ENCODE measurements at regions not wholly inside any gene's neighbourhood (a gene's known extent, or its start where the extent isn't known, plus 50 kb on each side); places are given as distances from the start of the nearest gene placed in this dataset.

DNA sequence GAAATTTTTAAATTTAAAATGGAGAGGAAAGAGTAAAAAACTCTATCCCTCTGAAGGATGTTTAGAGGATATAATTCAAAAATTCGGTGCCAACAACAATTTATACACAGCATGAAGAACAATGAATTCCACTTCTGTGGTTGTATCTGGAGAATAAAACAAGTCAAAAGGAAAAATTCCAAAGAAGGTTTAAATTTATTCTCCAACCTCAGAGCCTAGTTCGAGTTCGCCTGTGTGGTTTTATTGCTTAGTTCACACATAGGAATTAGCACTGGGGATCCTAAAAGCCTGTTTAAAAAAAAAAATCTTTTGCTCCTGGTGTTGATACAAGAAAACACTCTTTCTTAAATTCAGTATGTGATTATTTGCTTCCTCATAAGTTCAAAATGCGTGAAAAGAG lies 79.2 kb downstream of the LLPH start:
- POLR2A ChIA-PET, result no interaction called here
- no peak overlapping the region for H3K27ac ChIP-seq (ENCODE audit: low read depth, low read length)
- H3K9me3 ChIP-seq (ENCODE audit: control insufficient read depth in 1 of 2, insufficient read depth in 1 of 2, low read depth in 1 of 2, low read length in 2 of 2), result no peaks in the 10 kb centered on the region
- H3K36me3 ChIP-seq (ENCODE audit: control insufficient read depth in 1 of 2, insufficient read depth in 2 of 2, low read length in 2 of 2), result no peaks in the 10 kb centered on the region
- H3K9ac ChIP-seq (ENCODE audit: low read length), result no peak overlapping the region
- no peaks in the 10 kb centered on the region for H3K27me3 ChIP-seq (ENCODE audit: insufficient read depth, low read length)
- no peaks in the 10 kb centered on the region for H4K20me1 ChIP-seq (ENCODE audit: insufficient read depth)
- H3K4me1 ChIP-seq (ENCODE audit: control insufficient read depth in 1 of 2, insufficient read depth in 2 of 2, low read length in 2 of 2), result no peaks in the 10 kb centered on the region
- no TSS peak for BruUV-seq (replicated peaks)
- no peak overlapping the region for H3K4me2 ChIP-seq (ENCODE audit: low read length)
- RAD21 ChIA-PET (ENCODE audit: low non-redundant PET in 1 of 2, low total read pairs in 2 of 2, uncharacterized antibody in 2 of 2, unreplicated experiment in 2 of 2), result no interaction called here
- no peak for DNase-seq (ENCODE audit: low read depth, low spot score)
- no peaks in the 10 kb centered on the region for H3K79me2 ChIP-seq (ENCODE audit: insufficient read depth, low read length)
- H3K4me3 ChIP-seq (replicated peaks in 1 of 2; ENCODE audit: low read depth in 1 of 2, low read length in 2 of 2), result no peak overlapping the region
- CTCF ChIA-PET, result no interaction called here
- H3K9me2 ChIP-seq (ENCODE audit: insufficient read depth), result no peaks in the 10 kb centered on the region
- intact Hi-C loops (cut with micrococcal nuclease), result no loop called here
- ATAC-seq, result no peak
- no peak overlapping the region for H2AFZ ChIP-seq (ENCODE audit: low read depth, low read length, poor library complexity, severe bottlenecking)
- TF ChIP-seq TCF7L2 (IDR thresholded peaks at IDR 0.05; ENCODE audit: borderline replicate concordance, extremely low read depth, insufficient read depth, insufficient read length) (no peak), FOSL1 (IDR thresholded peaks at IDR 0.05; ENCODE audit: low read depth) (no peak), EGR1 (IDR thresholded peaks at IDR 0.05; ENCODE audit: low read depth) (no peak), EZH2phosphoT487 (IDR thresholded peaks at IDR 0.05; ENCODE audit: borderline replicate concordance) (no peak), RAD21 (IDR thresholded peaks at IDR 0.05; ENCODE audit: low read depth) (no peak), EZH2 (IDR thresholded peaks at IDR 0.05) (no peak), CEBPB (IDR thresholded peaks at IDR 0.05; ENCODE audit: low read depth) (no peak), JUND (IDR thresholded peaks at IDR 0.05) (no peak), ZBTB33 (IDR thresholded peaks at IDR 0.05; ENCODE audit: extremely low read depth, insufficient replicate concordance, low read length) (no peak), POLR2AphosphoS5 (IDR thresholded peaks at IDR 0.05; ENCODE audit: low read depth, low read length) (no peak)

GRCh38 chr12:66050610-66051009 lies 79.9 kb downstream of the LLPH start:
- Histone ChIP-seq H4K20me1 (ENCODE audit: insufficient read depth) (no peaks in the 10 kb centered on the region), H2AFZ (ENCODE audit: low read depth, low read length, poor library complexity, severe bottlenecking) (no peak overlapping the region), H3K4me2 (ENCODE audit: low read length) (no peak overlapping the region), H3K27ac (ENCODE audit: low read depth, low read length) (no peak overlapping the region), H3K27me3 (ENCODE audit: insufficient read depth, low read length) (no peaks in the 10 kb centered on the region), H3K9ac (ENCODE audit: low read length) (no peak overlapping the region), H3K4me3 (replicated peaks in 1 of 2; ENCODE audit: low read depth in 1 of 2, low read length in 2 of 2) (no peak overlapping the region), H3K36me3 (ENCODE audit: control insufficient read depth in 1 of 2, insufficient read depth in 2 of 2, low read length in 2 of 2) (no peaks in the 10 kb centered on the region), H3K79me2 (ENCODE audit: insufficient read depth, low read length) (no peaks in the 10 kb centered on the region), H3K4me1 (ENCODE audit: control insufficient read depth in 1 of 2, insufficient read depth in 2 of 2, low read length in 2 of 2) (no peaks in the 10 kb centered on the region), H3K9me2 (ENCODE audit: insufficient read depth) (no peaks in the 10 kb centered on the region), H3K9me3 (ENCODE audit: control insufficient read depth in 1 of 2, insufficient read depth in 1 of 2, low read depth in 1 of 2, low read length in 2 of 2) (no peaks in the 10 kb centered on the region)
- ChIA-PET CTCF (no interaction called here), RAD21 (ENCODE audit: low non-redundant PET in 1 of 2, low total read pairs in 2 of 2, uncharacterized antibody in 2 of 2, unreplicated experiment in 2 of 2) (no interaction called here), POLR2A (interaction anchor here (0.6 kb wide), 1 partner anchor 11 kb away, joined by 4 read pairs; no protein-coding TSS in a partner anchor)
- no TSS peak for BruUV-seq (replicated peaks)
- TF ChIP-seq, protein P1, sequence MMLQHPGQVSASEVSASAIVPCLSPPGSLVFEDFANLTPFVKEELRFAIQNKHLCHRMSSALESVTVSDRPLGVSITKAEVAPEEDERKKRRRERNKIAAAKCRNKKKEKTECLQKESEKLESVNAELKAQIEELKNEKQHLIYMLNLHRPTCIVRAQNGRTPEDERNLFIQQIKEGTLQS (IDR thresholded peaks at IDR 0.05), result no peak
- TF ChIP-seq EZH2phosphoT487 (IDR thresholded peaks at IDR 0.05; ENCODE audit: borderline replicate concordance), result no peak
- TF ChIP-seq SIN3A (IDR thresholded peaks at IDR 0.05; ENCODE audit: low read depth), result no peak
- TF ChIP-seq SP1 (IDR thresholded peaks at IDR 0.05; ENCODE audit: low read depth), result no peak
- TF ChIP-seq JUND (IDR thresholded peaks at IDR 0.05), result no peak
- TF ChIP-seq CBX3 (IDR thresholded peaks at IDR 0.05; ENCODE audit: low read depth), result no peak
- TF ChIP-seq ZBTB33 (IDR thresholded peaks at IDR 0.05; ENCODE audit: extremely low read depth, insufficient replicate concordance, low read length), result no peak
- no peak for TF ChIP-seq YY1 (IDR thresholded peaks at IDR 0.05; ENCODE audit: extremely low read depth, insufficient replicate concordance, low read depth, low read length)
- no peak for TF ChIP-seq ZNF274 (IDR thresholded peaks at IDR 0.05; ENCODE audit: low read depth, low read length)
- TF ChIP-seq CEBPB (IDR thresholded peaks at IDR 0.05; ENCODE audit: low read depth), result no peak
- TF ChIP-seq RAD21 (IDR thresholded peaks at IDR 0.05; ENCODE audit: low read depth), result no peak
- intact Hi-C loops (cut with micrococcal nuclease), result no loop called here
- DNase-seq (ENCODE audit: low read depth, low spot score) (no peak), ATAC-seq (no peak)
